ENCODE measurements at regions not wholly inside any gene's neighbourhood (a gene's known extent, or its start where the extent isn't known, plus 50 kb on each side); places are given as distances from the start of the nearest gene placed in this dataset.

DNA sequence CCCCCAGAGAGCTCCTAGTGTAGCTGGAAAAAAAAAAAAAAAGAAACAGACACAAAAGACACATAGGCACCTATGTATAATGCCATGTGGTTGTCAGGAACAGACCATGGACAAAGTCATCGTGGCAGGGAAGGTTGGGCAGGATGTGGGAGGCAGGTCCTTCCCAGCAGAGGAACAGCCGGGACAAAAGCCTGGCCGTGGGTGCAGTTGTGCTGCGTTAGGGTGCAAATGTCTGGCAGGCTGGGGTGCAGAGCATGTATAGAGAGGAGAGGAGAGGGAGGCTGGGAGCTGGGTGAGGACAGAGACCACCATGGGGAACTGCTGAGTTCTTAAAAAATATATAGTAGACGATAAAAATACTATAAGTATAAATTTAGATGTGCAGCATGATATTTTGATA is 125.7 kb upstream of the C1orf174 start:
- TF ChIP-seq, protein P1, sequence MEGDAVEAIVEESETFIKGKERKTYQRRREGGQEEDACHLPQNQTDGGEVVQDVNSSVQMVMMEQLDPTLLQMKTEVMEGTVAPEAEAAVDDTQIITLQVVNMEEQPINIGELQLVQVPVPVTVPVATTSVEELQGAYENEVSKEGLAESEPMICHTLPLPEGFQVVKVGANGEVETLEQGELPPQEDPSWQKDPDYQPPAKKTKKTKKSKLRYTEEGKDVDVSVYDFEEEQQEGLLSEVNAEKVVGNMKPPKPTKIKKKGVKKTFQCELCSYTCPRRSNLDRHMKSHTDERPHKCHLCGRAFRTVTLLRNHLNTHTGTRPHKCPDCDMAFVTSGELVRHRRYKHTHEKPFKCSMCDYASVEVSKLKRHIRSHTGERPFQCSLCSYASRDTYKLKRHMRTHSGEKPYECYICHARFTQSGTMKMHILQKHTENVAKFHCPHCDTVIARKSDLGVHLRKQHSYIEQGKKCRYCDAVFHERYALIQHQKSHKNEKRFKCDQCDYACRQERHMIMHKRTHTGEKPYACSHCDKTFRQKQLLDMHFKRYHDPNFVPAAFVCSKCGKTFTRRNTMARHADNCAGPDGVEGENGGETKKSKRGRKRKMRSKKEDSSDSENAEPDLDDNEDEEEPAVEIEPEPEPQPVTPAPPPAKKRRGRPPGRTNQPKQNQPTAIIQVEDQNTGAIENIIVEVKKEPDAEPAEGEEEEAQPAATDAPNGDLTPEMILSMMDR (IDR thresholded peaks at IDR 0.05; ENCODE audit: low read depth, low read length), result no peak
- TF ChIP-seq EZH2phosphoT487 (IDR thresholded peaks at IDR 0.05; ENCODE audit: low read depth), result no peak
